Right lobe of liver (tissue), 4 donors: ENCODE measurements at regions not wholly inside any gene's neighbourhood (a gene's known extent, or its start where the extent isn't known, plus 50 kb on each side); places are given as distances from the start of the nearest gene placed in this dataset.

Source experiments
- POLR2A ChIP-seq: fragments of 450-650 bp; IDR thresholded peaks from one replicate; pipeline ENCODE4 v1.6.1; 2017; ENCODE audit warnings: antibody characterized with exemption, mild to moderate bottlenecking
- TF ChIP-seq, protein P1 (sequence below), 4 donors: fragments of 200-600 bp in 3 of 4; fragments of 450-650 bp in 1 of 4; IDR thresholded peaks; one replicate each; pipeline versions ENCODE4 v1.5.1 to v1.8.0; 2016 to 2022; ENCODE audit warnings: antibody characterized with exemption in 4 of 4, mild to moderate bottlenecking in 2 of 4
- donor health status: DM: no; HTN: no; CAD: no.
- donor health status: DM: no; HTN: no; CAD: no.
- donor health status: DM: no; HTN: yes; CAD: no.

DNA sequence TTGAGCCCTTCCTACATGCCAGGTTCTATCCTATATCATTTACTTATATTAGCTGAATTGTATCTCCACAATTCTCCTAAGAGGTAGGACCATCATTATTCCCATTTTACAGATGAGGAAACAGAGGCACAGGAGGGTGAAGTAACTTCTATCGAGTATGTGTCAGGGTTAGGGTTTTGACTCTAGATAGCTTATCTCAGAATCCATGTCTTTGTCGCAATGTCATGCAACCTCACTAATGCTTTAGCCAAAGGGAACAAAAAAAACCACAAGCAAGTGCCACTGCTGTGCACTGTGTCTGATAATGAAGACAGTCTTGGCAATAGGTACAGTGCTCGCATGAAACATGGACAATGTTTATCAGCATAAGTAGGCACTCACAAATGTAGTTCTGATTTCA lies 95.4 kb upstream of the CLDN14 start:
- no peak for TF ChIP-seq POLR2A
- TF ChIP-seq, protein P1, sequence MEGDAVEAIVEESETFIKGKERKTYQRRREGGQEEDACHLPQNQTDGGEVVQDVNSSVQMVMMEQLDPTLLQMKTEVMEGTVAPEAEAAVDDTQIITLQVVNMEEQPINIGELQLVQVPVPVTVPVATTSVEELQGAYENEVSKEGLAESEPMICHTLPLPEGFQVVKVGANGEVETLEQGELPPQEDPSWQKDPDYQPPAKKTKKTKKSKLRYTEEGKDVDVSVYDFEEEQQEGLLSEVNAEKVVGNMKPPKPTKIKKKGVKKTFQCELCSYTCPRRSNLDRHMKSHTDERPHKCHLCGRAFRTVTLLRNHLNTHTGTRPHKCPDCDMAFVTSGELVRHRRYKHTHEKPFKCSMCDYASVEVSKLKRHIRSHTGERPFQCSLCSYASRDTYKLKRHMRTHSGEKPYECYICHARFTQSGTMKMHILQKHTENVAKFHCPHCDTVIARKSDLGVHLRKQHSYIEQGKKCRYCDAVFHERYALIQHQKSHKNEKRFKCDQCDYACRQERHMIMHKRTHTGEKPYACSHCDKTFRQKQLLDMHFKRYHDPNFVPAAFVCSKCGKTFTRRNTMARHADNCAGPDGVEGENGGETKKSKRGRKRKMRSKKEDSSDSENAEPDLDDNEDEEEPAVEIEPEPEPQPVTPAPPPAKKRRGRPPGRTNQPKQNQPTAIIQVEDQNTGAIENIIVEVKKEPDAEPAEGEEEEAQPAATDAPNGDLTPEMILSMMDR (IDR thresholded peaks at IDR 0.05), result no peak
